ENCODE measurements at regions not wholly inside any gene's neighbourhood (a gene's known extent, or its start where the extent isn't known, plus 50 kb on each side); places are given as distances from the start of the nearest gene placed in this dataset.

- TF ChIP-seq, protein P1, sequence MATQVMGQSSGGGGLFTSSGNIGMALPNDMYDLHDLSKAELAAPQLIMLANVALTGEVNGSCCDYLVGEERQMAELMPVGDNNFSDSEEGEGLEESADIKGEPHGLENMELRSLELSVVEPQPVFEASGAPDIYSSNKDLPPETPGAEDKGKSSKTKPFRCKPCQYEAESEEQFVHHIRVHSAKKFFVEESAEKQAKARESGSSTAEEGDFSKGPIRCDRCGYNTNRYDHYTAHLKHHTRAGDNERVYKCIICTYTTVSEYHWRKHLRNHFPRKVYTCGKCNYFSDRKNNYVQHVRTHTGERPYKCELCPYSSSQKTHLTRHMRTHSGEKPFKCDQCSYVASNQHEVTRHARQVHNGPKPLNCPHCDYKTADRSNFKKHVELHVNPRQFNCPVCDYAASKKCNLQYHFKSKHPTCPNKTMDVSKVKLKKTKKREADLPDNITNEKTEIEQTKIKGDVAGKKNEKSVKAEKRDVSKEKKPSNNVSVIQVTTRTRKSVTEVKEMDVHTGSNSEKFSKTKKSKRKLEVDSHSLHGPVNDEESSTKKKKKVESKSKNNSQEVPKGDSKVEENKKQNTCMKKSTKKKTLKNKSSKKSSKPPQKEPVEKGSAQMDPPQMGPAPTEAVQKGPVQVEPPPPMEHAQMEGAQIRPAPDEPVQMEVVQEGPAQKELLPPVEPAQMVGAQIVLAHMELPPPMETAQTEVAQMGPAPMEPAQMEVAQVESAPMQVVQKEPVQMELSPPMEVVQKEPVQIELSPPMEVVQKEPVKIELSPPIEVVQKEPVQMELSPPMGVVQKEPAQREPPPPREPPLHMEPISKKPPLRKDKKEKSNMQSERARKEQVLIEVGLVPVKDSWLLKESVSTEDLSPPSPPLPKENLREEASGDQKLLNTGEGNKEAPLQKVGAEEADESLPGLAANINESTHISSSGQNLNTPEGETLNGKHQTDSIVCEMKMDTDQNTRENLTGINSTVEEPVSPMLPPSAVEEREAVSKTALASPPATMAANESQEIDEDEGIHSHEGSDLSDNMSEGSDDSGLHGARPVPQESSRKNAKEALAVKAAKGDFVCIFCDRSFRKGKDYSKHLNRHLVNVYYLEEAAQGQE (IDR thresholded peaks at IDR 0.05) = no peak
- no peak for TF ChIP-seq YY1 (IDR thresholded peaks at IDR 0.05)
- TF ChIP-seq FOXA2 (IDR thresholded peaks at IDR 0.05) = no peak
- no peak for TF ChIP-seq NR2F2 (IDR thresholded peaks at IDR 0.05)
- TF ChIP-seq GABPA (IDR thresholded peaks at IDR 0.05 in 1 of 2, conservative IDR thresholded peaks at IDR 0.05 in 1 of 2) = no peak
- TF ChIP-seq, protein P2, sequence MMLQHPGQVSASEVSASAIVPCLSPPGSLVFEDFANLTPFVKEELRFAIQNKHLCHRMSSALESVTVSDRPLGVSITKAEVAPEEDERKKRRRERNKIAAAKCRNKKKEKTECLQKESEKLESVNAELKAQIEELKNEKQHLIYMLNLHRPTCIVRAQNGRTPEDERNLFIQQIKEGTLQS (IDR thresholded peaks at IDR 0.05) = no peak
Measured at GRCh38 chr7:46545790-46546189, 624.7 kb upstream of the IGFBP3 start (continued).

- H3K27ac ChIP-seq (ENCODE audit: low read depth in 1 of 2, low read length in 2 of 2) = no peak overlapping the region
- no peak overlapping the region for H3K9ac ChIP-seq (ENCODE audit: low read depth in 1 of 2, low read length in 2 of 2)
- no peaks in the 10 kb centered on the region for H3K27me3 ChIP-seq (ENCODE audit: control insufficient read depth in 4 of 4, insufficient read depth in 4 of 4, low read length in 3 of 4)
- no peaks in the 10 kb centered on the region for H3K36me3 ChIP-seq (ENCODE audit: control insufficient read depth in 4 of 4, insufficient read depth in 3 of 4, low read depth in 1 of 4, low read length in 3 of 4)
- DNase-seq (ENCODE audit: low spot score) = no peak
- TF ChIP-seq JUND (IDR thresholded peaks at IDR 0.05) (peak; percentile 30 to 36), HNF4A (conservative IDR thresholded peaks at IDR 0.05) (no peak)
- H3K9me3 ChIP-seq (ENCODE audit: control insufficient read depth in 4 of 4, low read length in 3 of 4) = no peaks in the 10 kb centered on the region
- 46% methylated on average over 2 of the region's 2 CpGs for WGBS
- no peak overlapping the region for H3K4me3 ChIP-seq (ENCODE audit: low read depth in 1 of 3, low read length in 3 of 3)
- peaks cover 0 to 2% (median under 1%) of the 10 kb centered on the region in 4 donors for H3K4me1 ChIP-seq (ENCODE audit: control insufficient read depth in 4 of 4, insufficient read depth in 4 of 4, low read length in 3 of 4)
Measured at GRCh38 chr7:46544396-46545008, 623.4 kb upstream of the IGFBP3 start.

GRCh38 chr7:46542076-46542475 is 621.0 kb upstream of the IGFBP3 start:
- Histone ChIP-seq H3K27me3 (ENCODE audit: control insufficient read depth in 4 of 4, insufficient read depth in 4 of 4, low read length in 3 of 4) (no peaks in the 10 kb centered on the region), H3K4me1 (ENCODE audit: control insufficient read depth in 4 of 4, insufficient read depth in 4 of 4, low read length in 3 of 4) (no peaks in the 10 kb centered on the region), H3K36me3 (ENCODE audit: control insufficient read depth in 4 of 4, insufficient read depth in 3 of 4, low read depth in 1 of 4, low read length in 3 of 4) (no peaks in the 10 kb centered on the region), H3K9ac (ENCODE audit: low read depth in 1 of 2, low read length in 2 of 2) (no peak overlapping the region), H3K4me3 (ENCODE audit: low read depth in 1 of 3, low read length in 3 of 3) (no peak overlapping the region), H3K27ac (ENCODE audit: low read depth in 1 of 2, low read length in 2 of 2) (no peak overlapping the region), H3K9me3 (ENCODE audit: control insufficient read depth in 4 of 4, low read length in 3 of 4) (no peaks in the 10 kb centered on the region)
- WGBS = 86% methylated on average over 1 of the region's 1 CpG
- DNase-seq (ENCODE audit: low spot score) = no peak
- TF ChIP-seq CTCF (IDR thresholded peaks at IDR 0.05; ENCODE audit: low read depth, low read length, missing input control) (no peak), RAD21 (IDR thresholded peaks at IDR 0.05) (no peak), TAF1 (conservative IDR thresholded peaks at IDR 0.05) (no peak), HNF4G (IDR thresholded peaks at IDR 0.05) (no peak)
- TF ChIP-seq, protein P1 (IDR thresholded peaks at IDR 0.05) = no peak
- TF ChIP-seq, protein P2 (IDR thresholded peaks at IDR 0.05) = no peak

Measured in liver (tissue), 8 donors.